GM12878 (cell line): ENCODE measurements at regions not wholly inside any gene's neighbourhood (a gene's known extent, or its start where the extent isn't known, plus 50 kb on each side); places are given as distances from the start of the nearest gene placed in this dataset.

Source experiments
- ATAC-seq: fragments of 200-7000 bp; cut with Tn5 transposase; 3 replicates; pipeline ENCODE4 v1.9.1; 2020; ENCODE audit warnings: mild to moderate bottlenecking, moderate library complexity
- BruUV-seq: library from RNA; stranded (reverse); fragments of 400-500 nt; replicated peaks from 2 replicates; lab custom pipeline; 2021; lab: Mats Ljungman, UMichigan
- CTCF ChIA-PET: fragments of 300-600 bp; sonication (Branson Sonifier 250); formaldehyde crosslinking; extraction: SDS; loops from one replicate; lab custom pipeline; 2021; ENCODE audit warnings: inconsistent platforms; lab: Yijun Ruan, JAX
- POLR2A ChIA-PET: fragments of 350-600 bp; formaldehyde crosslinking; extraction: SDS; loops from one replicate; lab custom pipeline; 2021; ENCODE audit warnings: inconsistent platforms; lab: Charles Lee
- RAD21 ChIA-PET: fragments of 300-600 bp; sonication (Branson Sonifier 250); formaldehyde crosslinking; loops from one replicate; lab custom pipeline; 2023; ENCODE audit warnings: antibody characterized with exemption; ENCODE audit not compliant: unreplicated experiment; lab: Charles Lee
- SMC1A ChIA-PET: fragments of 300-600 bp; sonication (Branson Sonifier 250); formaldehyde crosslinking; loops from one replicate; lab custom pipeline; 2023; ENCODE audit not compliant: unreplicated experiment, uncharacterized antibody; lab: Charles Lee
- DNase-seq: peaks from one replicate; pipeline ENCODE4 v3.0.0-alpha.2; 2011; ENCODE audit warnings: low read depth, low spot score
- FAIRE-seq: peaks from 3 replicates; lab custom pipeline; 2011; peaks lifted over from hg19 to GRCh38; lab: Jason Lieb, UNC
- H2AFZ ChIP-seq: 2 replicates; pipeline ENCODE4 v1.6.0; 2011; ENCODE audit warnings: low read depth, low read length, control low read depth; ENCODE audit not compliant: control insufficient read depth
- H3K27ac ChIP-seq: 2 replicates; pipeline ENCODE4 v1.5.1; 2011; ENCODE audit warnings: control low read depth; ENCODE audit not compliant: control insufficient read depth, insufficient read depth
- H3K27me3 ChIP-seq, 2 experiments: replicated peaks in 1 of 2; 2 replicates each; pipeline versions ENCODE4 v1.6.0 to v1.6.1; 2011; ENCODE audit warnings: low read length in 1 of 2; ENCODE audit not compliant: control insufficient read depth in 2 of 2, insufficient read depth in 2 of 2
- H3K36me3 ChIP-seq, 2 experiments: 2 replicates each; pipeline ENCODE4 v1.5.1; 2011; ENCODE audit warnings: low read length in 1 of 2; ENCODE audit not compliant: control insufficient read depth in 2 of 2, insufficient read depth in 2 of 2
- H3K4me1 ChIP-seq: 2 replicates; pipeline ENCODE4 v1.6.1; 2011; ENCODE audit warnings: mild to moderate bottlenecking, low read length, moderate library complexity, mixed read lengths; ENCODE audit not compliant: control insufficient read depth, insufficient read depth
- H3K4me2 ChIP-seq: 2 replicates; pipeline ENCODE4 v1.6.0; 2011; ENCODE audit warnings: control low read depth; ENCODE audit not compliant: control insufficient read depth, insufficient read depth
- H3K4me3 ChIP-seq: fragments of 200-600 bp; sonication (generic); 2 replicates; pipeline ENCODE4 v1.5.1; 2016
- H3K79me2 ChIP-seq: 2 replicates; pipeline ENCODE4 v1.6.0; 2011; ENCODE audit warnings: low read length; ENCODE audit not compliant: control insufficient read depth, insufficient read depth
- H3K9ac ChIP-seq: 2 replicates; pipeline ENCODE4 v1.8.0; 2011; ENCODE audit warnings: low read length, control low read depth, mixed read lengths; ENCODE audit not compliant: control insufficient read depth, insufficient read depth
- H3K9me3 ChIP-seq: replicated peaks from 3 replicates; pipeline ENCODE4 v1.5.1; 2011; ENCODE audit warnings: mild to moderate bottlenecking, low read length; ENCODE audit not compliant: control insufficient read depth, insufficient read depth
- H4K20me1 ChIP-seq: 2 replicates; pipeline ENCODE4 v1.6.0; 2011; ENCODE audit not compliant: control insufficient read depth, insufficient read depth
- MTA3 ChIP-seq: IDR thresholded peaks from 2 replicates; pipeline ENCODE4 v1.6.1; 2012; ENCODE audit warnings: low read length, inconsistent platforms, borderline replicate concordance
- POLR2AphosphoS5 ChIP-seq: IDR thresholded peaks from 2 replicates; pipeline ENCODE4 v1.6.1; 2011; ENCODE audit warnings: mild to moderate bottlenecking, low read length, inconsistent platforms
- RUNX3 ChIP-seq: IDR thresholded peaks from 2 replicates; pipeline ENCODE4 v1.6.1; 2012; ENCODE audit warnings: low read length, inconsistent platforms
- SIX5 ChIP-seq: IDR thresholded peaks from 2 replicates; pipeline ENCODE4 v1.6.1; 2011; ENCODE audit warnings: mild to moderate bottlenecking, low read depth, low read length, moderate library complexity; ENCODE audit not compliant: severe bottlenecking
- SP1 ChIP-seq: IDR thresholded peaks from one replicate; pipeline ENCODE4 v1.6.1; 2011; ENCODE audit warnings: low read depth, low read length
- TARDBP ChIP-seq: IDR thresholded peaks from 2 replicates; pipeline ENCODE4 v1.6.1; 2016; ENCODE audit warnings: borderline replicate concordance
- TCF12 ChIP-seq: IDR thresholded peaks from 2 replicates; pipeline ENCODE4 v1.6.1; 2011; ENCODE audit warnings: low read depth, mild to moderate bottlenecking, low read length
- WGBS: methylation state at CpG from one replicate; pipeline ENCODE4 v1.1.6; 2016; ENCODE audit warnings: low lambda C conversion rate; ENCODE audit not compliant: insufficient replicate concordance, insufficient coverage; ENCODE audit errors: missing lambda C conversion rate; 5-methylcytosine and 5-hydroxymethylcytosine counted together
- in situ Hi-C: fragments of 300-500 bp; cut with MboI; formaldehyde crosslinking; loops from 9 replicates; pipeline ENCODE4 v1.14.3; 2018; ENCODE audit warnings: mixed read lengths
- intact Hi-C: fragments of 100-400 bp; cut with micrococcal nuclease; formaldehyde crosslinking; loops from one replicate; pipeline ENCODE4 v1.14.2; 2022; ENCODE audit not compliant: unreplicated experiment
- TF ChIP-seq, protein P1 (sequence below): fragments of 450-650 bp; IDR thresholded peaks from 2 replicates; pipeline ENCODE4 v1.6.1; 2016; ENCODE audit warnings: mild to moderate bottlenecking
- TF ChIP-seq, protein P2 (sequence below): IDR thresholded peaks from 2 replicates; pipeline ENCODE4 v1.6.1; 2011; ENCODE audit warnings: low read depth, low read length, improper control_type of control experiment, borderline replicate concordance
- TF ChIP-seq, protein P3 (sequence below): fragments of 450-650 bp; IDR thresholded peaks from 2 replicates; pipeline ENCODE4 v1.6.1; 2017; ENCODE audit warnings: borderline replicate concordance
- TF ChIP-seq, protein P4 (sequence below): fragments of 450-650 bp; IDR thresholded peaks from 2 replicates; pipeline ENCODE4 v1.6.1; 2018; ENCODE audit warnings: borderline replicate concordance, mild to moderate bottlenecking; ENCODE audit not compliant: partially characterized antibody
- TF ChIP-seq, protein P5 (sequence below): IDR thresholded peaks from 2 replicates; pipeline ENCODE4 v1.6.1; 2011; ENCODE audit warnings: borderline replicate concordance, low read depth, mild to moderate bottlenecking, moderate library complexity, low read length; ENCODE audit not compliant: insufficient read depth, poor library complexity, severe bottlenecking

DNA sequence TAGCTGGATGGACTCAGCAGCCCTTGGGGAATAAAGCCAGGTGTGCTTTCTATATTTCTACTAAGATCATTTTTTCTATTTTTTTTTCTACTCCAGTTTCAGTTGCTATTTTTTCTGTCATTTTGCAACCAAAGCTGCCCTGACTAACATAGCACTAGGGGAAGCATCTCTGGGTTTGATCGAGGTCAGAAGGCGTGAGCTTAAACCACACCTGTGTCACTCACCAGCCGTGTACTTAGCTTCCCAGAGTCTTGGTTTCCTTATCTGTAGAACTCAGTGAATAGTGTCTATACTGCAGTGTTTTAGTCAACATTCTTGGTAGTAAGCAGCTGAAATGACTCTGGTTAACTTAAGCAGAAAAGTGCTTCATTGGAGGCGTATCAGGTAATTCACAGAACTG lies 489.6 kb upstream of the SPRED2 start:
- no peaks in the 10 kb centered on the region; a peak in 1 of 4 replicates for H3K27me3 ChIP-seq
- SMC1A ChIA-PET = no interaction called here
- WGBS = 0% methylated on average over 4 of the region's 4 CpGs
- intact Hi-C loops (no loop called here), in situ Hi-C loops (no loop called here)
- no peak overlapping the region for H3K27ac ChIP-seq
- no peaks in the 10 kb centered on the region for H3K4me1 ChIP-seq
- CTCF ChIA-PET = no interaction called here
- BruUV-seq = no TSS peak
- ATAC-seq = no peak
- DNase-seq = no peak
- TF ChIP-seq RUNX3 = peak; percentile 56
- TF ChIP-seq, protein P1, sequence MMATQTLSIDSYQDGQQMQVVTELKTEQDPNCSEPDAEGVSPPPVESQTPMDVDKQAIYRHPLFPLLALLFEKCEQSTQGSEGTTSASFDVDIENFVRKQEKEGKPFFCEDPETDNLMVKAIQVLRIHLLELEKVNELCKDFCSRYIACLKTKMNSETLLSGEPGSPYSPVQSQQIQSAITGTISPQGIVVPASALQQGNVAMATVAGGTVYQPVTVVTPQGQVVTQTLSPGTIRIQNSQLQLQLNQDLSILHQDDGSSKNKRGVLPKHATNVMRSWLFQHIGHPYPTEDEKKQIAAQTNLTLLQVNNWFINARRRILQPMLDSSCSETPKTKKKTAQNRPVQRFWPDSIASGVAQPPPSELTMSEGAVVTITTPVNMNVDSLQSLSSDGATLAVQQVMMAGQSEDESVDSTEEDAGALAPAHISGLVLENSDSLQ = peak; percentile 54
- no peak for TF ChIP-seq TCF12
- TF ChIP-seq SIX5 = no peak
- no peak for TF ChIP-seq POLR2AphosphoS5
- H3K9ac ChIP-seq = no peak overlapping the region
- H3K9me3 ChIP-seq = no peaks in the 10 kb centered on the region
- no peak for FAIRE-seq
- H2AFZ ChIP-seq = no peak overlapping the region
- no peaks in the 10 kb centered on the region for H3K79me2 ChIP-seq
- POLR2A ChIA-PET = no interaction called here
- H3K36me3 ChIP-seq = no peaks in the 10 kb centered on the region
- H3K4me2 ChIP-seq = no peak overlapping the region; the same call in 1 of the 2 replicates
- H3K4me3 ChIP-seq = no peak overlapping the region
- no peaks in the 10 kb centered on the region for H4K20me1 ChIP-seq
- RAD21 ChIA-PET = no interaction called here

DNA sequence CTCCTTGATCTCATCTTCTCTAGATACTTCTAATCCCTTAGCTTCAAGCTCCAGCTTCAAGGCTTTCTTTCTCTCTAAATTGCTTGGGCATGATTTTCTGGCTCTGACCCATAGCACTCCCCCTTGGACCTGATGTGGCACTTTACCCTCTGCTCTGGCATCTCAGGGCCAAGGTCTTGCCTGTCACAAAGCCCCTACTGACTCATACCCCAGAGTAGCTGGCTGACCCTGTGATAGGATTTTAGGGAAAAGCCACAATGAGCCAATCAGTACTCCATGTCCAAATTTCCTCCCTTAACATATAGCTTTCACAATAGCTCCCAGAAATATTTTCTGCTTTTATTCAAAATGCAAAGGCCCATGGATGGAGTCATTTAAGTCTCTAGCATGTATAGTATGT lies 488.7 kb upstream of the SPRED2 start:
- intact Hi-C loops (no loop called here), in situ Hi-C loops (no loop called here)
- Histone ChIP-seq H3K9me3 (no peaks in the 10 kb centered on the region), H2AFZ (no peak overlapping the region), H3K9ac (no peak overlapping the region), H3K27ac (no peak overlapping the region), H3K4me3 (no peak overlapping the region), H3K36me3 (no peaks in the 10 kb centered on the region), H4K20me1 (no peaks in the 10 kb centered on the region), H3K79me2 (no peaks in the 10 kb centered on the region), H3K27me3 (no peaks in the 10 kb centered on the region; a peak in 1 of 4 replicates), H3K4me1 (no peaks in the 10 kb centered on the region), H3K4me2 (no peak overlapping the region)
- RAD21 ChIA-PET = no interaction called here
- DNase-seq (no peak), ATAC-seq (no peak), FAIRE-seq (no peak)
- CTCF ChIA-PET = no interaction called here
- SMC1A ChIA-PET = interaction anchor here (0.8 kb wide), 1 partner anchor 146 kb away, joined by 3 read pairs; no protein-coding TSS in a partner anchor
- BruUV-seq = no TSS peak
- POLR2A ChIA-PET = no interaction called here
- TF ChIP-seq, protein P2, sequence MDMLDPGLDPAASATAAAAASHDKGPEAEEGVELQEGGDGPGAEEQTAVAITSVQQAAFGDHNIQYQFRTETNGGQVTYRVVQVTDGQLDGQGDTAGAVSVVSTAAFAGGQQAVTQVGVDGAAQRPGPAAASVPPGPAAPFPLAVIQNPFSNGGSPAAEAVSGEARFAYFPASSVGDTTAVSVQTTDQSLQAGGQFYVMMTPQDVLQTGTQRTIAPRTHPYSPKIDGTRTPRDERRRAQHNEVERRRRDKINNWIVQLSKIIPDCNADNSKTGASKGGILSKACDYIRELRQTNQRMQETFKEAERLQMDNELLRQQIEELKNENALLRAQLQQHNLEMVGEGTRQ = no peak
- TF ChIP-seq, protein P3, sequence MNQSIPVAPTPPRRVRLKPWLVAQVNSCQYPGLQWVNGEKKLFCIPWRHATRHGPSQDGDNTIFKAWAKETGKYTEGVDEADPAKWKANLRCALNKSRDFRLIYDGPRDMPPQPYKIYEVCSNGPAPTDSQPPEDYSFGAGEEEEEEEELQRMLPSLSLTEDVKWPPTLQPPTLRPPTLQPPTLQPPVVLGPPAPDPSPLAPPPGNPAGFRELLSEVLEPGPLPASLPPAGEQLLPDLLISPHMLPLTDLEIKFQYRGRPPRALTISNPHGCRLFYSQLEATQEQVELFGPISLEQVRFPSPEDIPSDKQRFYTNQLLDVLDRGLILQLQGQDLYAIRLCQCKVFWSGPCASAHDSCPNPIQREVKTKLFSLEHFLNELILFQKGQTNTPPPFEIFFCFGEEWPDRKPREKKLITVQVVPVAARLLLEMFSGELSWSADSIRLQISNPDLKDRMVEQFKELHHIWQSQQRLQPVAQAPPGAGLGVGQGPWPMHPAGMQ = no peak
- TF ChIP-seq SP1 (no peak), MTA3 (no peak), TARDBP (no peak)
- TF ChIP-seq, protein P4, sequence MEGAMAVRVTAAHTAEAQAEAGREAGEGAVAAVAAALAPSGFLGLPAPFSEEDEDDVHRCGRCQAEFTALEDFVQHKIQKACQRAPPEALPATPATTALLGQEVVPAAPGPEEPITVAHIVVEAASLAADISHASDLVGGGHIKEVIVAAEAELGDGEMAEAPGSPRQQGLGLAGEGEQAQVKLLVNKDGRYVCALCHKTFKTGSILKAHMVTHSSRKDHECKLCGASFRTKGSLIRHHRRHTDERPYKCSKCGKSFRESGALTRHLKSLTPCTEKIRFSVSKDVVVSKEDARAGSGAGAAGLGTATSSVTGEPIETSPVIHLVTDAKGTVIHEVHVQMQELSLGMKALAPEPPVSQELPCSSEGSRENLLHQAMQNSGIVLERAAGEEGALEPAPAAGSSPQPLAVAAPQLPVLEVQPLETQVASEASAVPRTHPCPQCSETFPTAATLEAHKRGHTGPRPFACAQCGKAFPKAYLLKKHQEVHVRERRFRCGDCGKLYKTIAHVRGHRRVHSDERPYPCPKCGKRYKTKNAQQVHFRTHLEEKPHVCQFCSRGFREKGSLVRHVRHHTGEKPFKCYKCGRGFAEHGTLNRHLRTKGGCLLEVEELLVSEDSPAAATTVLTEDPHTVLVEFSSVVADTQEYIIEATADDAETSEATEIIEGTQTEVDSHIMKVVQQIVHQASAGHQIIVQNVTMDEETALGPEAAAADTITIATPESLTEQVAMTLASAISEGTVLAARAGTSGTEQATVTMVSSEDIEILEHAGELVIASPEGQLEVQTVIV = no peak
- TF ChIP-seq, protein P5, sequence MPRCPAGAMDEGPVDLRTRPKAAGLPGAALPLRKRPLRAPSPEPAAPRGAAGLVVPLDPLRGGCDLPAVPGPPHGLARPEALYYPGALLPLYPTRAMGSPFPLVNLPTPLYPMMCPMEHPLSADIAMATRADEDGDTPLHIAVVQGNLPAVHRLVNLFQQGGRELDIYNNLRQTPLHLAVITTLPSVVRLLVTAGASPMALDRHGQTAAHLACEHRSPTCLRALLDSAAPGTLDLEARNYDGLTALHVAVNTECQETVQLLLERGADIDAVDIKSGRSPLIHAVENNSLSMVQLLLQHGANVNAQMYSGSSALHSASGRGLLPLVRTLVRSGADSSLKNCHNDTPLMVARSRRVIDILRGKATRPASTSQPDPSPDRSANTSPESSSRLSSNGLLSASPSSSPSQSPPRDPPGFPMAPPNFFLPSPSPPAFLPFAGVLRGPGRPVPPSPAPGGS = no peak
